NCI-H226 (cell line): ENCODE measurements at regions not wholly inside any gene's neighbourhood (a gene's known extent, or its start where the extent isn't known, plus 50 kb on each side); places are given as distances from the start of the nearest gene placed in this dataset.

Source experiments
- DNase-seq: peaks from one replicate; pipeline ENCODE4 v3.0.0-alpha.2; 2015

DNA sequence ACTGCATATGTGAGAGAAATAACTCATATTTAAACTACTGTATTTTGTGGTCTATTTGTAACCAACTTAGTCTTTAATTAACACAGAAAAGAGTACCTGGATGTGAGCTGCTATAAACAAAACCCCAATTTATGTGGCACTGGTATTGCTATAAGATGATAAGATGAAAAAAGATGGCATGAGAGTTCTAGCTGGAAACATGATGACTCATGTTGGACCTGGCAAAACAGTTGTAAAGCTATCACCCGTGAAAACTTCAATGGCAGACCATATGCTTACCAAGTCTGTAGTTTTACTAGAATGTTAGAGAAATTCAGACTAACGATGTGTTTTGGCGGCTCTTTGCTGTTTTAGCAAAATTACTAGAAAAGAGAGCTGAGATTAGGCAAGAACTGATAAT lies 69.6 kb upstream of the PCDH9 start:
- DNase-seq: no peak

DNA sequence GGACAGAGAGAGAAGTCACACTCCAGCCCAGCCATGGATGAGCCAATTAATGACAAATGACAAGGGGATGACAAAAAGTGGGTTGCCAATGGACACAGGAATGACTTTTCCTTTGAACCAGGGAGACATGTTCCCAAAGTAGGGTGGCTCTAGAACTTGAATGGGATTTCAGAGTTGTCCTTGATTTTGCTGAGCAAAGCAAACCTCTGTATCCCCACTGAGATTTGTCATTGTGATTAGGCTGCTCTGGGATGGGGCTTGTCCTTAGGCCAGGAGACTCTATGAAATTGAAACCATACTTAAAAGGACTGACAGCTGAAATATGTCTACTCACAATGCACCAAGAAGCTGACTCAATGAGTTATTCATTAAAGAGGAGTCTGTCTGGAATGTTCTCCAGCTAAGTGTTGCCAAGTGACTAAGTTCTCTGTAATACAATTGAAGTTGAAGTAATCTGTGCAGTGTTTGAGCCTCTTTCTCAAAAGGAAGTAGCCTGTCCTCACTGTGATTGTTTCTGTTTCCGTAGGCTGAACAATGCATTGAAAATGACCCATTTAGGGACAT lies 69.0 kb upstream of the PCDH9 start:
- DNase-seq: peak; percentile 26

DNA sequence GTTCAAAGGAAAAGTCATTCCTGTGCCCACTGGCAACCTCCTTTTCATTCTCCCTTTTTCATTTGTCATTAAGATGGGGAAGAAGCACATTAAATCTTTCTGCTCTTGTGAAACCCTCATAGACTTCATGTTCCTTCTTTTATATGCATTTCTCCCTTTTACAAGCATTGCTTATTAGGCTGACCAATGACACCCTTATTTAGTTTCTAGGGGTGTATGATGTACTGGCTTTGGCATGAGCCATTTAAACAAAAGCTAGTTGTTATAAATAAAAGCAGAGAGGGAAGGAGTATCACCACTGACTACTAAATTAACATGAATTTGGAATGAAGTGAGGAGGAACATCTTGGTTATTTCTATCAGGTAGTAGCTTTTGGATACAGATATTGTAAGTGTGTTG lies 68.2 kb upstream of the PCDH9 start:
- no peak for DNase-seq

DNA sequence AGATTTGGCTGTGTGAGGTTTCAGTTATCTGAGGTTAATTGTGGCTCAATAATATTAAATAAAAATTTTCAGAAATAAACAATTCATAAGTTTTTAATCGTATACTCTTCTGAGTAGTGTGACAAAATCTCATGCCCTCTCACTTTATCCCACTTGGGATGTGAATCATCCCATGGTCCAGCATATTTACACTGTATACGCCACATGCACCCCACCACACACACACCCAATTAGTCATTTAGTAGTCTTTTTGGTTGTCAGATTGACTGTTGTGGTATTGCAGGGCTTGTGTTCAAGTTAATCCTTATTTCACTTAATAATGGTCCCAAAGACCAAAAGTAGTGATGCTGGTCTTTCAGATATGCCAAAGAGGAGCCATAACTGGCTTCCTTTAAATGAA lies 66.4 kb upstream of the PCDH9 start:
- DNase-seq: no peak

DNA sequence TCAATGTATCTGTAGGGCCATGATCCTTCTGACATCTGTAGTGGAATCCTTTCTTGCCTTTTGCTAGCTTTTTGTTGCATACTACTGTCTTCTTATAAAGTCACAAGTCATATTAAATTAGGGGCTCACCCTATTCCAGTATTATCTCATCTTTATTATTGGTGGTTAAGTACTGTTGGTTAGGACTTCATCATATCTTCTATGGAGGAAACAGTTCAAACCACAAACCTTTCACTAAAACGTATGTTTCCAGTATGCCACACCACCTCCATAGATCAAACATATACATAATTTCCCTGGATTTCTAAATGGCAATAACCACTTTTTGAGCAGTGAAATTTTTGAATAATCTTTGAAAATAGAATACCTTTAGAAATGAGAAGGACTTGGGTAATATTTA lies 62.8 kb upstream of the PCDH9 start:
- DNase-seq: no peak

DNA sequence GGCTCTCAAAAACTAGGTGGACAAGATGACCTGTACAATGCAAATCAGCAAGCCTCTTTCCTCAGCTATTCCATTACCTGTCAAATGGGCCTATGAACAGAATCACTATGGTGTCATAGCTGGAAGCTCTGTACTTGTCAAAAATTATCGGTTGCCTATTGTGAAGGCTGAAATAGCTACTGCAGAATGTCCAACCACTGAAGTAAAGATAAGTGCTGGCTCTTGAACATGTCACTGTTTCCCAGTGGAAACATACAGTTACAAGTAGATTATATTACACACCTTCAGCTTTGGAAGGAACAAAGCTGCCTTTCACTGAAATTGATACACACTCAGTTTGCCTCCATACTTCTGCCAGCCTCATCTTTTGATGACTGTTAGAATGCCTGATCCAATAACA lies 55.5 kb upstream of the PCDH9 start:
- DNase-seq: no peak

DNA sequence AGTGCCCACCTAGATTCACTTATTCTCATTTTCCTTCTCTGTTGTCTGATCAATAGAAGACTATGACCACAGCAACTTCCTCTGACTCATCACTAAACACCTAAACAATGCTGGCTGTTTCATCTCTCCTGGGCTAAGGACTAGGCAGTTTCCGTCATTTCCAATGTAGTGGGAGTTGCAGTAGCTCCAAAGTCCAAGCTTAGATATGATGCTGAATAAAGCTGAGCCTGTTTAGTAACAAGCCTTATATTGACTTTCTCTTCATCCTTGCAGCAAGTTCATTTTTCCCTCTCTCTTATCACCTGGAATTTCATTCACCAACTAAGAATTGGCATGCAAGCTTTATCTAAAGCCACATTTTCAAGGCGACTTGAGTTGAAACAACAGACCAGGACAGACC lies 53.5 kb upstream of the PCDH9 start:
- DNase-seq: no peak

DNA sequence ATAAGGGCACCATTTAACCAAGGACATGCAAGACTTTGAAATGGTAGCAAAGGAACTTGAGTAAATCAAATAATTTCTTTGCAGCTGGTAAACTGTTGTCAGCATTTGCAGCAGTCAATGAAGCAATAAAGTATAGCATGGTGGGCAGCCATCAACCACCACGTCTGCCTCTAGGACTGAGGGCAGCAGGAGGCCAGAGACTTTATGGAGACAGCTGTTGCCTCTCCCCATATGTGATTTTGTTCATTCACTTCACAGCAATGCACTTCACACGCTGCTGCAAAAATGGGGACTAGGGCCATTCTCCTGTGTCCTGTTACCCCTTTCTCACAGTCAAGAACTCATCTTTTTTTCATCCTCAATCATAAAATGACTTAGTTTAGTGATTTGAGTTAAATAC lies 51.3 kb upstream of the PCDH9 start:
- no peak for DNase-seq
